GM12801 (cell line): ENCODE measurements at regions not wholly inside any gene's neighbourhood (a gene's known extent, or its start where the extent isn't known, plus 50 kb on each side); places are given as distances from the start of the nearest gene placed in this dataset.

Experiments used
- CTCF ChIP-seq: IDR thresholded peaks from one replicate; pipeline ENCODE4 v1.5.1; 2011; ENCODE audit warnings: control low read depth; ENCODE audit not compliant: insufficient read length; ENCODE audit errors: extremely low read depth

GRCh38 chr1:222095606-222096475, 354.0 kb upstream of the DUSP10 start:
- peak; percentile 26 for TF ChIP-seq CTCF

GRCh38 chr1:222093518-222093917, 351.6 kb upstream of the DUSP10 start:
- no peak for TF ChIP-seq CTCF

GRCh38 chr1:222090103-222090502, 348.2 kb upstream of the DUSP10 start:
- TF ChIP-seq CTCF = no peak

- no peak for TF ChIP-seq CTCF
These were observed 345.5 kb upstream of the DUSP10 start for GRCh38 chr1:222087221-222087920.

GRCh38 chr1:222084996-222085395, 343.1 kb upstream of the DUSP10 start:
- TF ChIP-seq CTCF = no peak

GRCh38 chr1:222084048-222084447, 342.2 kb upstream of the DUSP10 start:
- TF ChIP-seq CTCF = no peak

GRCh38 chr1:222081859-222082258, 340.0 kb upstream of the DUSP10 start:
- no peak for TF ChIP-seq CTCF
